ENCODE measurements at regions not wholly inside any gene's neighbourhood (a gene's known extent, or its start where the extent isn't known, plus 50 kb on each side); places are given as distances from the start of the nearest gene placed in this dataset.

DNA sequence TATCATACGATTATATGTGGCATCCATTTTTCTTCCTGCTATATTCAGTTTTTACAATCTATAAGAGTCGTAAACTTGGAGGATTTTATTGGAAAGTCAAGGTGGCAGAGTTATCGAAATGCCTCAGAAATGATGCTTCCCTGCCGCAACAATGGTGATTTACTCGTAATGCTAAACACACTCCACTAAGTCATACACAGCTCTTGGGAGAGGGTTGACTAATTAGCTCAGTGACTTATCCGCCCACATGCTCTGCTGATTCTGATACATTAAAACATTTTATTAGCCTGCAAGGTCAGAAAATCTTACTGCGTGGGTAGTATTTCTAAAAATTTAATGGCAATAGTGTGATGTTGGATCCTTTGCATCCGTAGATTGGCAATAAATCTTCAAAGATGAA is 420.1 kb downstream of the ARAP2 start:
- TF ChIP-seq EZH2 (IDR thresholded peaks at IDR 0.05; ENCODE audit: insufficient read depth, poor library complexity, severe bottlenecking), result no peak
- no peak for TF ChIP-seq EZH2phosphoT487 (IDR thresholded peaks at IDR 0.05; ENCODE audit: insufficient read depth, low read depth)
